PC-9 (cell line): ENCODE measurements at regions not wholly inside any gene's neighbourhood (a gene's known extent, or its start where the extent isn't known, plus 50 kb on each side); places are given as distances from the start of the nearest gene placed in this dataset.

Experiments
- BruUV-seq: library from RNA; stranded (reverse); fragments of 400-500 nt; replicated peaks from 2 replicates; lab custom pipeline; 2021; lab: Mats Ljungman, UMichigan
- CTCF ChIA-PET: fragments of 300-600 bp; sonication (Branson Sonifier 250); formaldehyde crosslinking; loops from one replicate; lab custom pipeline; 2022; ENCODE audit warnings: antibody characterized with exemption; lab: Charles Lee
- POLR2A ChIA-PET: fragments of 300-600 bp; sonication (Branson Sonifier 250); formaldehyde crosslinking; loops from one replicate; lab custom pipeline; 2022; ENCODE audit warnings: antibody characterized with exemption; ENCODE audit not compliant: unreplicated experiment; lab: Charles Lee
- DNase-seq, 2 experiments: peaks; one replicate each; pipeline versions ENCODE4 v3.0.0 to v3.0.0-alpha.2; 2015 to 2022; ENCODE audit warnings: mixed read lengths in 1 of 2
- H2AFZ ChIP-seq: fragments of 200-600 bp; sonication (generic); 2 replicates; pipeline ENCODE4 v1.8.1; 2017; ENCODE audit warnings: antibody characterized with exemption
- H3F3A ChIP-seq: fragments of 200-600 bp; sonication (generic); 2 replicates; pipeline ENCODE4 v1.8.1; 2017; ENCODE audit warnings: antibody characterized with exemption, mild to moderate bottlenecking, low read depth; ENCODE audit not compliant: insufficient read depth
- H3K27ac ChIP-seq: fragments of 200-600 bp; sonication (generic); 2 replicates; pipeline ENCODE4 v1.6.1; 2016; ENCODE audit warnings: mixed run types
- H3K27me3 ChIP-seq: fragments of 200-600 bp; sonication (generic); 2 replicates; pipeline ENCODE4 v1.6.1; 2016; ENCODE audit warnings: low read depth, mixed run types; ENCODE audit not compliant: insufficient read depth
- H3K36me3 ChIP-seq: fragments of 200-600 bp; sonication (generic); 2 replicates; pipeline ENCODE4 v1.6.1; 2016; ENCODE audit warnings: low read depth, mixed run types
- H3K4me1 ChIP-seq: fragments of 200-600 bp; sonication (generic); replicated peaks from 2 replicates; pipeline ENCODE4 v1.6.1; 2016; ENCODE audit warnings: mixed run types; ENCODE audit not compliant: insufficient read depth
- H3K4me2 ChIP-seq: fragments of 200-600 bp; sonication (generic); 2 replicates; pipeline ENCODE4 v1.6.1; 2017; ENCODE audit warnings: mixed run types
- H3K4me3 ChIP-seq: fragments of 200-600 bp; sonication (generic); 2 replicates; pipeline ENCODE4 v1.6.1; 2016; ENCODE audit warnings: mixed run types
- H3K79me2 ChIP-seq: fragments of 200-600 bp; sonication (generic); 2 replicates; pipeline ENCODE4 v1.6.1; 2017; ENCODE audit warnings: low read depth, mixed run types
- H3K9me2 ChIP-seq: fragments of 200-600 bp; sonication (generic); 2 replicates; pipeline ENCODE4 v1.8.1; 2017; ENCODE audit warnings: mild to moderate bottlenecking; ENCODE audit not compliant: insufficient read depth
- H3K9me3 ChIP-seq: fragments of 200-600 bp; sonication (generic); 2 replicates; pipeline ENCODE4 v1.8.1; 2016; ENCODE audit warnings: low read depth; ENCODE audit not compliant: insufficient read depth
- H4K20me1 ChIP-seq: fragments of 200-600 bp; sonication (generic); 2 replicates; pipeline ENCODE4 v1.8.1; 2017; ENCODE audit not compliant: insufficient read depth
- CTCF ChIP-seq: fragments of 200-600 bp; sonication (generic); conservative IDR thresholded peaks from 2 replicates; pipeline ENCODE4 v1.6.1; 2017; ENCODE audit warnings: mixed run types, antibody characterized with exemption, mild to moderate bottlenecking, moderate library complexity
- EZH2 ChIP-seq: fragments of 200-600 bp; sonication (generic); IDR thresholded peaks from 2 replicates; pipeline ENCODE4 v1.8.0; 2017; ENCODE audit warnings: antibody characterized with exemption, low read depth
- intact Hi-C: fragments of 100-400 bp; cut with micrococcal nuclease; formaldehyde crosslinking; loops from one replicate; pipeline ENCODE4 v1.10.0; 2022; ENCODE audit not compliant: unreplicated experiment

GRCh38 chr1:9181990-9182783, 52.4 kb upstream of the H6PD start:
- Histone ChIP-seq H3K4me2 (peak overlapping the region; percentile 74), H2AFZ (peak overlapping the region; percentile 66), H3K27me3 (no peaks in the 10 kb centered on the region), H3F3A (0 out of 2 replicates have a peak, but pooled peaks cover 3% of the 10 kb centered on the region), H3K4me1 (peaks cover 16% of the 10 kb centered on the region), H3K79me2 (no peaks in the 10 kb centered on the region), H3K9me3 (no peaks in the 10 kb centered on the region), H3K36me3 (no peaks in the 10 kb centered on the region), H3K27ac (no peak overlapping the region), H3K9me2 (no peaks in the 10 kb centered on the region), H4K20me1 (no peaks in the 10 kb centered on the region), H3K4me3 (peak overlapping the region; percentile 48; the same call in 1 of the 2 replicates)
- CTCF ChIA-PET: no interaction called here
- TF ChIP-seq EZH2 (no peak), CTCF (no peak)
- no TSS peak for BruUV-seq
- POLR2A ChIA-PET: no interaction called here
- intact Hi-C loops: loop anchor here (2.0 to 5.0 kb wide), 3 partner anchors 17 to 310 kb away; partner anchors contain the start of gene GPR157
- DNase-seq: peak in 1 of 2 experiments; percentile 56

- H3K9me2 ChIP-seq: no peaks in the 10 kb centered on the region
- H3K27ac ChIP-seq: no peak overlapping the region
- POLR2A ChIA-PET: no interaction called here
- no peaks in the 10 kb centered on the region for H3K36me3 ChIP-seq
- H3K9me3 ChIP-seq: no peaks in the 10 kb centered on the region
- intact Hi-C loops: loop anchor here (5.0 kb wide), 2 partner anchors 56 to 309 kb away; partner anchors contain the start of gene GPR157
- H3K4me1 ChIP-seq: peaks cover 16% of the 10 kb centered on the region
- no peaks in the 10 kb centered on the region for H3K27me3 ChIP-seq
- H3K4me3 ChIP-seq: peak overlapping the region; percentile 48; the same call in 1 of the 2 replicates
- H2AFZ ChIP-seq: peak overlapping the region; percentile 66
- CTCF ChIA-PET: no interaction called here
- TF ChIP-seq EZH2 (no peak), CTCF (no peak)
- no peak for DNase-seq
- H3F3A ChIP-seq: 0 out of 2 replicates have a peak, but pooled peaks cover 3% of the 10 kb centered on the region
- no peaks in the 10 kb centered on the region for H3K79me2 ChIP-seq
- BruUV-seq: no TSS peak
- peak overlapping the region; percentile 74 for H3K4me2 ChIP-seq
- H4K20me1 ChIP-seq: no peaks in the 10 kb centered on the region
These were observed 51.8 kb upstream of the H6PD start for GRCh38 chr1:9182784-9183257.

GRCh38 chr1:9183441-9183840, 51.1 kb upstream of the H6PD start:
- H3K36me3 ChIP-seq: no peaks in the 10 kb centered on the region
- 0 out of 2 replicates have a peak, but pooled peaks cover 3% of the 10 kb centered on the region for H3F3A ChIP-seq
- no peaks in the 10 kb centered on the region for H3K9me3 ChIP-seq
- TF ChIP-seq CTCF (no peak), EZH2 (no peak)
- H2AFZ ChIP-seq: no peak overlapping the region
- CTCF ChIA-PET: no interaction called here
- no peaks in the 10 kb centered on the region for H4K20me1 ChIP-seq
- no peak overlapping the region for H3K27ac ChIP-seq
- no peaks in the 10 kb centered on the region for H3K9me2 ChIP-seq
- H3K79me2 ChIP-seq: no peaks in the 10 kb centered on the region
- H3K4me3 ChIP-seq: no peak overlapping the region
- POLR2A ChIA-PET: no interaction called here
- H3K4me2 ChIP-seq: no peak overlapping the region
- no TSS peak for BruUV-seq
- no peak for DNase-seq
- intact Hi-C loops: loop anchor here (5.0 kb wide), 2 partner anchors 56 to 309 kb away; partner anchors contain the start of gene GPR157
- peaks cover 16% of the 10 kb centered on the region for H3K4me1 ChIP-seq
- no peaks in the 10 kb centered on the region for H3K27me3 ChIP-seq
